ENCODE measurements at regions not wholly inside any gene's neighbourhood (a gene's known extent, or its start where the extent isn't known, plus 50 kb on each side); places are given as distances from the start of the nearest gene placed in this dataset.

DNA sequence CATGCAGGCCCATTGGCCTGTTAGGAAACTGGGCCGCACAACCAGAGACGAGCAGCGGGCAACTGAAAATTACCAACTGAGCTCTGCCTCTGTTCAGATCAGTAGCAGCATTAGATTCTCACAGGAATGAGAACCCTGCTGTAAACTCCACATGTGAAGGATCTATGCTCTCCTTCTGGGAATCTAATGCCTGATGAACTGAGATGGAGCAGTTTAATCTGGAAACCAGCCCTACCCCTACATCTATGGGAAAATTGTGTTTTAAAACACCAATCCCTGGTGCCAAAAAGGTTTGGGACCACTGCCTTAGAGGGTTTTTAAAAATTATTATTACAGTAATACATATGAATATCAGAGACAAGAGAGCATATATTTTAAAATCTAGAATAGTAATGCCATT is 1144.5 kb downstream of the FSCB start:
- Histone ChIP-seq H3K4me1 (ENCODE audit: control insufficient read depth, extremely low read depth, insufficient read depth, low read length) (no peaks in the 10 kb centered on the region), H3K79me2 (ENCODE audit: control insufficient read depth, insufficient read depth, low read length) (no peaks in the 10 kb centered on the region), H2AFZ (ENCODE audit: low read length) (no peak overlapping the region), H3K4me3 (replicated peaks in 1 of 4; ENCODE audit: control extremely low read depth in 1 of 4, insufficient read depth in 1 of 4, low read depth in 3 of 4, low read length in 4 of 4) (no peak overlapping the region), H4K20me1 (ENCODE audit: control insufficient read depth, extremely low read depth, insufficient read depth, low read length) (no peaks in the 10 kb centered on the region), H3K9me3 (ENCODE audit: control insufficient read depth, insufficient read depth, low read depth, low read length) (no peaks in the 10 kb centered on the region), H3K36me3 (ENCODE audit: control insufficient read depth, insufficient read depth, low read length) (no peaks in the 10 kb centered on the region), H3K27ac (ENCODE audit: insufficient read depth, low read length) (no peak overlapping the region), H3K9ac (ENCODE audit: insufficient read depth, low read length) (no peak overlapping the region), H3K27me3 (ENCODE audit: control insufficient read depth, insufficient read depth, low read length) (no peaks in the 10 kb centered on the region), H3K4me2 (ENCODE audit: extremely low read depth, insufficient read depth, low read length) (no peak overlapping the region)
- no peak for DNase-seq (ENCODE audit: low read depth in 2 of 2)
- no peak for TF ChIP-seq EZH2 (IDR thresholded peaks at IDR 0.05; ENCODE audit: low read length, missing control alignments)
- TF ChIP-seq, protein P1, sequence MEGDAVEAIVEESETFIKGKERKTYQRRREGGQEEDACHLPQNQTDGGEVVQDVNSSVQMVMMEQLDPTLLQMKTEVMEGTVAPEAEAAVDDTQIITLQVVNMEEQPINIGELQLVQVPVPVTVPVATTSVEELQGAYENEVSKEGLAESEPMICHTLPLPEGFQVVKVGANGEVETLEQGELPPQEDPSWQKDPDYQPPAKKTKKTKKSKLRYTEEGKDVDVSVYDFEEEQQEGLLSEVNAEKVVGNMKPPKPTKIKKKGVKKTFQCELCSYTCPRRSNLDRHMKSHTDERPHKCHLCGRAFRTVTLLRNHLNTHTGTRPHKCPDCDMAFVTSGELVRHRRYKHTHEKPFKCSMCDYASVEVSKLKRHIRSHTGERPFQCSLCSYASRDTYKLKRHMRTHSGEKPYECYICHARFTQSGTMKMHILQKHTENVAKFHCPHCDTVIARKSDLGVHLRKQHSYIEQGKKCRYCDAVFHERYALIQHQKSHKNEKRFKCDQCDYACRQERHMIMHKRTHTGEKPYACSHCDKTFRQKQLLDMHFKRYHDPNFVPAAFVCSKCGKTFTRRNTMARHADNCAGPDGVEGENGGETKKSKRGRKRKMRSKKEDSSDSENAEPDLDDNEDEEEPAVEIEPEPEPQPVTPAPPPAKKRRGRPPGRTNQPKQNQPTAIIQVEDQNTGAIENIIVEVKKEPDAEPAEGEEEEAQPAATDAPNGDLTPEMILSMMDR (conservative IDR thresholded peaks at IDR 0.05 in 1 of 2, IDR thresholded peaks at IDR 0.05 in 1 of 2; ENCODE audit: low read depth in 1 of 2, low read length in 2 of 2): no peak

- no peak overlapping the region for H3K4me2 ChIP-seq (ENCODE audit: extremely low read depth, insufficient read depth, low read length)
- no peaks in the 10 kb centered on the region for H3K36me3 ChIP-seq (ENCODE audit: control insufficient read depth, insufficient read depth, low read length)
- no peaks in the 10 kb centered on the region for H3K79me2 ChIP-seq (ENCODE audit: control insufficient read depth, insufficient read depth, low read length)
- H3K9me3 ChIP-seq (ENCODE audit: control insufficient read depth, insufficient read depth, low read depth, low read length): no peaks in the 10 kb centered on the region
- H3K4me3 ChIP-seq (replicated peaks in 1 of 4; ENCODE audit: control extremely low read depth in 1 of 4, insufficient read depth in 1 of 4, low read depth in 3 of 4, low read length in 4 of 4): no peak overlapping the region
- H3K27ac ChIP-seq (ENCODE audit: insufficient read depth, low read length): no peak overlapping the region
- H2AFZ ChIP-seq (ENCODE audit: low read length): no peak overlapping the region
- H3K4me1 ChIP-seq (ENCODE audit: control insufficient read depth, extremely low read depth, insufficient read depth, low read length): no peaks in the 10 kb centered on the region
- TF ChIP-seq EZH2 (IDR thresholded peaks at IDR 0.05; ENCODE audit: low read length, missing control alignments): no peak
- TF ChIP-seq, protein P1 (conservative IDR thresholded peaks at IDR 0.05 in 1 of 2, IDR thresholded peaks at IDR 0.05 in 1 of 2; ENCODE audit: low read depth in 1 of 2, low read length in 2 of 2): no peak
- H3K27me3 ChIP-seq (ENCODE audit: control insufficient read depth, insufficient read depth, low read length): no peaks in the 10 kb centered on the region
- H4K20me1 ChIP-seq (ENCODE audit: control insufficient read depth, extremely low read depth, insufficient read depth, low read length): no peaks in the 10 kb centered on the region
- DNase-seq (ENCODE audit: low read depth in 2 of 2): no peak
- no peak overlapping the region for H3K9ac ChIP-seq (ENCODE audit: insufficient read depth, low read length)
Measured at GRCh38 chr14:43361751-43362150, 1145.3 kb downstream of the FSCB start.

GRCh38 chr14:43360239-43360638 is 1146.8 kb downstream of the FSCB start:
- Histone ChIP-seq H3K4me1 (ENCODE audit: control insufficient read depth, extremely low read depth, insufficient read depth, low read length) (no peaks in the 10 kb centered on the region), H3K9me3 (ENCODE audit: control insufficient read depth, insufficient read depth, low read depth, low read length) (no peaks in the 10 kb centered on the region), H4K20me1 (ENCODE audit: control insufficient read depth, extremely low read depth, insufficient read depth, low read length) (no peaks in the 10 kb centered on the region), H3K36me3 (ENCODE audit: control insufficient read depth, insufficient read depth, low read length) (no peaks in the 10 kb centered on the region), H3K4me2 (ENCODE audit: extremely low read depth, insufficient read depth, low read length) (no peak overlapping the region), H2AFZ (ENCODE audit: low read length) (no peak overlapping the region), H3K9ac (ENCODE audit: insufficient read depth, low read length) (no peak overlapping the region), H3K79me2 (ENCODE audit: control insufficient read depth, insufficient read depth, low read length) (no peaks in the 10 kb centered on the region), H3K4me3 (replicated peaks in 1 of 4; ENCODE audit: control extremely low read depth in 1 of 4, insufficient read depth in 1 of 4, low read depth in 3 of 4, low read length in 4 of 4) (no peak overlapping the region), H3K27ac (ENCODE audit: insufficient read depth, low read length) (no peak overlapping the region), H3K27me3 (ENCODE audit: control insufficient read depth, insufficient read depth, low read length) (no peaks in the 10 kb centered on the region)
- TF ChIP-seq EZH2 (IDR thresholded peaks at IDR 0.05; ENCODE audit: low read length, missing control alignments): no peak
- DNase-seq (ENCODE audit: low read depth in 2 of 2): no peak
